ENCODE measurements at regions not wholly inside any gene's neighbourhood (a gene's known extent, or its start where the extent isn't known, plus 50 kb on each side); places are given as distances from the start of the nearest gene placed in this dataset.

GRCh38 chr22:49712195-49712791 is 115.4 kb downstream of the BRD1 start:
- TF ChIP-seq CTCF (IDR thresholded peaks at IDR 0.05 in 8 of 11, conservative IDR thresholded peaks at IDR 0.05 in 3 of 11) (no peak), POLR2A (IDR thresholded peaks at IDR 0.05) (no peak)

Data from spleen (tissue), 7 donors.